ENCODE measurements at regions not wholly inside any gene's neighbourhood (a gene's known extent, or its start where the extent isn't known, plus 50 kb on each side); places are given as distances from the start of the nearest gene placed in this dataset.

- Mint-ChIP-seq H3K27me3 (ENCODE audit: low read depth) (no peaks in the 10 kb centered on the region), H3K9me3 (no peaks in the 10 kb centered on the region), H3K27ac (no peak overlapping the region), H3K36me3 (no peaks in the 10 kb centered on the region), H3K4me1 (peaks cover 23% of the 10 kb centered on the region), H3K4me3 (no peak overlapping the region)
- POLR2A ChIA-PET, result no interaction called here
- ATAC-seq (no peak), DNase-seq (ENCODE audit: low spot score) (no peak)
- CTCF ChIA-PET, result interaction anchor here (0.9 kb wide), 1 partner anchor 181 kb away, joined by 3 read pairs; no protein-coding TSS in a partner anchor
- no peak for TF ChIP-seq IRF2 (CRISPR knock-in tag; IDR thresholded peaks at IDR 0.05; ENCODE audit: borderline replicate concordance, low read depth)
- no peak for TF ChIP-seq USF1 (CRISPR knock-in tag; IDR thresholded peaks at IDR 0.05)
- TF ChIP-seq ZNF138 (CRISPR knock-in tag; conservative IDR thresholded peaks at IDR 0.05), result no peak
- no peak for TF ChIP-seq FOXK1 (CRISPR knock-in tag; IDR thresholded peaks at IDR 0.05)
- no peak for TF ChIP-seq SOX15 (CRISPR knock-in tag; IDR thresholded peaks at IDR 0.05)
- TF ChIP-seq ESRRA (CRISPR knock-in tag; IDR thresholded peaks at IDR 0.05; ENCODE audit: borderline replicate concordance), result no peak
- no peak for TF ChIP-seq TCF7 (CRISPR knock-in tag; IDR thresholded peaks at IDR 0.05; ENCODE audit: low read depth)
- TF ChIP-seq OVOL2 (CRISPR knock-in tag; IDR thresholded peaks at IDR 0.05; ENCODE audit: borderline replicate concordance), result no peak
- TF ChIP-seq PRRX2 (CRISPR knock-in tag; IDR thresholded peaks at IDR 0.05), result no peak
- no peak for TF ChIP-seq ZNF416 (CRISPR knock-in tag; IDR thresholded peaks at IDR 0.05)
- no peak for TF ChIP-seq ZBTB21 (CRISPR knock-in tag; IDR thresholded peaks at IDR 0.05; ENCODE audit: borderline replicate concordance)
- no peak for TF ChIP-seq ZNF671 (CRISPR knock-in tag; IDR thresholded peaks at IDR 0.05)
- no peak for TF ChIP-seq ZNF423 (CRISPR knock-in tag; IDR thresholded peaks at IDR 0.05)
- TF ChIP-seq FOXJ3 (CRISPR knock-in tag; IDR thresholded peaks at IDR 0.05; ENCODE audit: borderline replicate concordance), result no peak
- TF ChIP-seq CDX4 (CRISPR knock-in tag; IDR thresholded peaks at IDR 0.05; ENCODE audit: borderline replicate concordance), result no peak
- no peak for TF ChIP-seq CREM (CRISPR knock-in tag; IDR thresholded peaks at IDR 0.05)
Measured at GRCh38 chr12:46480724-46481123, 108.2 kb upstream of the SLC38A2 start.

- no peak for DNase-seq (ENCODE audit: low spot score)
- ChIA-PET CTCF (interaction anchor here (0.9 kb wide), 1 partner anchor 181 kb away, joined by 3 read pairs; no protein-coding TSS in a partner anchor), POLR2A (no interaction called here)
- Mint-ChIP-seq H3K9me3 (no peaks in the 10 kb centered on the region), H3K36me3 (no peaks in the 10 kb centered on the region), H3K4me1 (peaks cover 23% of the 10 kb centered on the region), H3K27ac (no peak overlapping the region), H3K4me3 (no peak overlapping the region), H3K27me3 (ENCODE audit: low read depth) (no peaks in the 10 kb centered on the region)
- ATAC-seq, result no peak
- TF ChIP-seq TEAD1 (CRISPR knock-in tag; IDR thresholded peaks at IDR 0.05) (no peak), OVOL2 (CRISPR knock-in tag; IDR thresholded peaks at IDR 0.05; ENCODE audit: borderline replicate concordance) (no peak), AFF4 (CRISPR knock-in tag; IDR thresholded peaks at IDR 0.05; ENCODE audit: borderline replicate concordance) (no peak), ATF6 (CRISPR knock-in tag; IDR thresholded peaks at IDR 0.05) (no peak), ZNF396 (CRISPR knock-in tag; IDR thresholded peaks at IDR 0.05; ENCODE audit: borderline replicate concordance) (no peak), AR (CRISPR knock-in tag; IDR thresholded peaks at IDR 0.05) (no peak), ZMAT4 (CRISPR knock-in tag; IDR thresholded peaks at IDR 0.05) (no peak), NR1H2 (CRISPR knock-in tag; IDR thresholded peaks at IDR 0.05) (no peak), ZNF138 (CRISPR knock-in tag; conservative IDR thresholded peaks at IDR 0.05) (no peak), FOXP4 (CRISPR knock-in tag; IDR thresholded peaks at IDR 0.05) (no peak), SMAD4 (CRISPR knock-in tag; IDR thresholded peaks at IDR 0.05) (no peak)
Measured at GRCh38 chr12:46480316-46480715, 107.7 kb upstream of the SLC38A2 start.

Data from WTC11 (cell line).